Skeletal muscle tissue (tissue), 3 donors: ENCODE measurements at regions not wholly inside any gene's neighbourhood (a gene's known extent, or its start where the extent isn't known, plus 50 kb on each side); places are given as distances from the start of the nearest gene placed in this dataset.

Experiments
- H3K27ac ChIP-seq: one replicate; pipeline ENCODE4 v1.7.0; 2013; ENCODE audit warnings: mild to moderate bottlenecking, low read depth, low read length, inconsistent platforms
- H3K27me3 ChIP-seq, 3 donors: one replicate each; pipeline ENCODE4 v1.7.0; 2013; ENCODE audit warnings: low read length in 3 of 3; ENCODE audit not compliant: control insufficient read depth in 3 of 3, insufficient read depth in 3 of 3
- H3K36me3 ChIP-seq, 3 donors: one replicate each; pipeline ENCODE4 v1.7.0; 2013; ENCODE audit warnings: low read length in 3 of 3; ENCODE audit not compliant: control insufficient read depth in 3 of 3, insufficient read depth in 3 of 3
- H3K4me1 ChIP-seq, 3 donors: one replicate each; pipeline ENCODE4 v1.7.0; 2013; ENCODE audit warnings: low read length in 3 of 3, mild to moderate bottlenecking in 3 of 3; ENCODE audit not compliant: control insufficient read depth in 3 of 3, insufficient read depth in 3 of 3
- H3K4me3 ChIP-seq, 3 donors: one replicate each; pipeline ENCODE4 v1.7.0; 2013; ENCODE audit warnings: low read length in 3 of 3
- H3K9ac ChIP-seq, 3 donors: one replicate each; pipeline ENCODE4 v1.7.0; 2013; ENCODE audit warnings: low read length in 3 of 3, mild to moderate bottlenecking in 3 of 3, moderate library complexity in 2 of 3, low read depth in 1 of 3
- H3K9me3 ChIP-seq, 3 donors: one replicate each; pipeline ENCODE4 v1.7.0; 2013; ENCODE audit warnings: low read length in 3 of 3; ENCODE audit not compliant: control insufficient read depth in 3 of 3
- donor health status: Osteomylitis.

DNA sequence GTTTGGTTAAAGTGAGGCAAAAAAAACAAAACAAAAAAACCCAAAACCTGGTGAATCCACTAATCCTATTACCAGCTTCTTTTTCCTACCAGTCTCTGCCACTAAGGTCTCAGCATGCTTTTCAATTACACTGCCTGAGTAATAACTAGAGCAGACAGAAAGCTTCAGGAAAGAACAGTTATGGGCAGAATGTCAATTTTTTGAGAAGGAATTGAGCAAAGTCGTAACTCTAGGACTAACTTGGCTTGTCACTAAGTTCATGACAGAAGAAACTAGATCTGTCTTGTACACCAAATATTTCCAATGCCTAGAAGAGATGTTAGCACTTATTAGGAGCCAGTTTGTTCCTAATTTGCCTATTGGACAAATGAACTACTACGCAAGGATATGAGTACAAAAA is 148.8 kb upstream of the CNOT2 start:
- Histone ChIP-seq H3K27me3 (no peaks in the 10 kb centered on the region), H3K4me3 (no peak overlapping the region), H3K4me1 (no peaks in the 10 kb centered on the region), H3K27ac (no peak overlapping the region), H3K36me3 (no peaks in the 10 kb centered on the region), H3K9me3 (no peaks in the 10 kb centered on the region), H3K9ac (no peak overlapping the region)

DNA sequence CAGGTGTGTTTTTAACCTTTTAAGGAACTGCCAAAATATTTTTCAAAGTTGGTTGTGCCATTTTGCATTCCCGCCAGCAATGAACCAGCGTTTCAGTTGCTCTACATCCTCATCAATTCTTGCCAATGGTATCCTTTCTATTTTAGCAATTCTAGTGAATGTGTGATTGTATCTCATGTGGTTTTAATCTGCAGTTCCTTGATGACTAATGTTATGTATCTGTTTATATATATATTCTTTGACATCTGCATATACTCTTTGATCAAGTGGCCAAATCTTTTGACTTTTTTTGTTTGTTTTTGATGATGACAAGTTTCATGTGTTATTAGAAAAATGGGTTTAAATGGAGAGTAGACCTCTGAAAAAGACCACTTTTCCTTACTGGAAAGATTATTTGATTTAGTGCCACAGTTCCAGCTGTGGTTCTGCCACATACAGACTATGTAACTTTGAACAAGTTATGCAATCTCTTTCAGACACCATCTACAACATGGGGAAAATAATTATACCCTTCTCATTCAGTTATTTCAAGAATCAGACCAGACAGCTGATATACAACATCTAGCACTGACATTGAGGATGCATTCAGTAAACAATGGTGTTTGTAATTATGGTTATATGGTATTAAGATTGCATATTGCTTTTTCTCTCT is 146.3 kb upstream of the CNOT2 start:
- Histone ChIP-seq H3K27me3 (no peaks in the 10 kb centered on the region), H3K9me3 (no peaks in the 10 kb centered on the region), H3K4me3 (no peak overlapping the region), H3K4me1 (no peaks in the 10 kb centered on the region), H3K9ac (no peak overlapping the region), H3K36me3 (no peaks in the 10 kb centered on the region), H3K27ac (no peak overlapping the region)

DNA sequence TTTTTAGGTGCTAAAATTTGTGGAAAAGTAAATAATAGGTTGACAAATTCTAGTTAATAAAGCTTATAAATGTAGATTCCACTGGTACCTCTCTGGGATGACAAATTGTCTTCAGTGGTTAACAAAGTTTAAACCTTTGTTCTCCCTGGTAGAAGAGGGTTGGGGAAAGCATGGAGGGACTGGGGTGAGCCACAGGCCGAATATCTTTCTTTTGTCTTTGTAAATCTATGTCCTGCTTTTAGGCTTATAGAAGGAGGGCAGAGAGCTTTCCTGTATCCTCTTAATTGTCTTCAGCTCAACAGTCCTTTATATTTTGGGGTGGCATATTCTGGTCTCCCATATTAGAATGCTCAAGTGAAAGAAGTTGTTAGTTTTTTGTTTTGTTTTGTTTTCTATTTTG is 142.2 kb upstream of the CNOT2 start:
- Histone ChIP-seq H3K4me3 (no peak overlapping the region), H3K9ac (no peak overlapping the region), H3K4me1 (no peaks in the 10 kb centered on the region), H3K27ac (no peak overlapping the region), H3K36me3 (no peaks in the 10 kb centered on the region), H3K9me3 (no peaks in the 10 kb centered on the region), H3K27me3 (no peaks in the 10 kb centered on the region)

DNA sequence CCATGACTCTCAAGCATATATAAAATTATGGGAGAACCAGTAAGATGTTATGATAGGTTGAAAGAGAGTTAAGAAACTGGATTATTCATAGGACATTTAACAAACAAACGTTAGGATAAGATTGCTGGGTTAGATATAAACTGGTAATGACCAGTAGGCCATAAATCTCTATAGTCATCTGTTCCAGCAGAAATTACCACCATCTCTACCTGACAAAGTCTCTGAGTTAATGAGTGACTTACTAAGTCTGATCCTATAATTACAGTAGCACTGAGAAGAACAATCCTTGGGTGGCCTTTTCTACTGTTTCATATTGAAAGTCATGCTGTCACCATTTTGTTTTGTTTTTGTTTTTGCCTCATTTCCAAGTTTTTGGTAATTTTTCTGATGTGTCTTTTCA is 136.9 kb upstream of the CNOT2 start:
- Histone ChIP-seq H3K9me3 (peaks cover 0 to 10% (median 2%) of the 10 kb centered on the region in 3 donors), H3K4me3 (no peak overlapping the region), H3K27me3 (no peaks in the 10 kb centered on the region), H3K27ac (no peak overlapping the region), H3K9ac (no peak overlapping the region), H3K36me3 (no peaks in the 10 kb centered on the region), H3K4me1 (no peaks in the 10 kb centered on the region)

DNA sequence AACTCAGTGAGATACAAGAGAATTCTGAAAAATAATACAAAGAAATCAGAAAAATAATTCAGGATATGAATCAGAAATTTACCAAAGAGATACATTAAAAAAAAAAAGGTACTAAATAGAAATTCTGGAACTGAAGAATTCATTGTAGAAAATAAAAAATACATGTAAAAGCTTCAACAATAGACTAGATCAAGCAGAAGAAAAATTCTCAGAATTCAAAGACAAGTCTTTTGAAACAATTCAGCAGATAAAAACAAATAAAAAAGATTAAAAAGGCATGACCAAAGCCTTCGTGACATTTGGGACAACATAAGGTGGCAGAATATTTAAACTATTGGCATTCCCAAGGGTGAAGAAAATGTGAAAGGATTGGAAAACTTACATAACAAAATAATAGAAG is 133.1 kb upstream of the CNOT2 start:
- Histone ChIP-seq H3K9me3 (peaks cover 2 to 10% (median 2%) of the 10 kb centered on the region in 3 donors), H3K27ac (no peak overlapping the region), H3K9ac (no peak overlapping the region), H3K4me3 (peak overlapping the region in 1 of 3 donors; percentile 0), H3K4me1 (no peaks in the 10 kb centered on the region), H3K36me3 (no peaks in the 10 kb centered on the region), H3K27me3 (no peaks in the 10 kb centered on the region)

DNA sequence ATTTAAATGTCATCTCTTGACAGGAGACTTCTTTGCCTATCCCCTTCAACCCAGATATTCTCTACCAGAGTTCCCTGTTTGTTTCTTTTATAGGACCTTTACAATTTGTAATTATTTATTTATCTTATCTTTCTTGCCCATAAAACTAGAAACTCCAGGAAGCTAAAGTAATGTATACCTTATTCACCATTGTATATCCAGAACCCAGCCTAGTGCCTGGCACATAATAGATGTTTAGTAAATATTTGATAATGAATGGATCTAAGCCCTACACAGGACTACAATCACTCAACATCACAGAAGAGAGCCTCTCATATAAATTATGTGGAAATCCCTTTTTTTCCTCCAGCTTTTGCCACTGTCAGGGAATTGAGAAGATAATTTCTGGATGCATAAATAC is 125.6 kb upstream of the CNOT2 start:
- no peaks in the 10 kb centered on the region for H3K27me3 ChIP-seq
- no peaks in the 10 kb centered on the region for H3K9me3 ChIP-seq
- no peaks in the 10 kb centered on the region for H3K36me3 ChIP-seq
- no peak overlapping the region for H3K27ac ChIP-seq
- H3K4me1 ChIP-seq, result no peaks in the 10 kb centered on the region
- H3K9ac ChIP-seq, result no peak overlapping the region
- no peak overlapping the region for H3K4me3 ChIP-seq

DNA sequence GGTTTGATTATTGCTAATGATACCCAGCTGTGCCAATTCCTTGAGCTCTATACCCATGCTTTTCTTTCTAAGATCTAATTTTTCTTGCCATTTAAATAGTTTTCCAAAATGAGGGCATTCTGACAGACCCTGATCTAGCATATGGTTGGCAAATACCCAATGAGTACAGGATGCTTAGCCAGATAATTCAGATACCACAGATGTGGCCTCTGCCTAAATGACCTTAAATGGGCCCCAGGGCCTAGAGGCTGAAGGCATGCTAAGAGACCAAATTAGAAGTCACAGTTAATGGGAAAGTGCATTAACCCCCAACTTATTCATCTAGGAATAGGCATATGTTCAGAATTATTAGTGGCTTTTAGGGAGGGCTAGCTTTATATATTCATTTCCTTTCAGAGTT is 122.3 kb upstream of the CNOT2 start:
- Histone ChIP-seq H3K36me3 (no peaks in the 10 kb centered on the region), H3K4me3 (no peak overlapping the region), H3K9ac (no peak overlapping the region), H3K27me3 (no peaks in the 10 kb centered on the region), H3K9me3 (no peaks in the 10 kb centered on the region), H3K27ac (no peak overlapping the region), H3K4me1 (no peaks in the 10 kb centered on the region)

DNA sequence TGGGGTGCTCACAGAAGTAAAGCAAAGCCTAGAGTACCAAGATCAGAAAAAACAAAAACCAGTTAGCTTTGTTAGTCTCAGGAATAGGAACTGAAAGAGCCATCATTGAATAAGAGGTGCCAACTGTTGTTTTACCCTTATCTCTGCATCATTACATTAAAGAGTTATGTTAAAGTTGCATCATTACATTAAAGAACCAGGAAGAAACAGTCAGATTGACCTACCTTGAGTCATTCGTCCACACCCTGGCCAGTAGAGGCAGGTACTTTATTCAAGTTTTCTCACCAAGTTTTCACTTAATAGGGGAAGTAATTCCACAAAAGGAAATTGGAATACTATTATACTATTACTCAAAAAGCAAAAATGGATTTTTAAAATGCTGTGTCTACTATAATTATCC is 121.7 kb upstream of the CNOT2 start:
- Histone ChIP-seq H3K4me1 (no peaks in the 10 kb centered on the region), H3K9me3 (no peaks in the 10 kb centered on the region), H3K27me3 (no peaks in the 10 kb centered on the region), H3K27ac (no peak overlapping the region), H3K9ac (no peak overlapping the region), H3K4me3 (no peak overlapping the region), H3K36me3 (no peaks in the 10 kb centered on the region)

DNA sequence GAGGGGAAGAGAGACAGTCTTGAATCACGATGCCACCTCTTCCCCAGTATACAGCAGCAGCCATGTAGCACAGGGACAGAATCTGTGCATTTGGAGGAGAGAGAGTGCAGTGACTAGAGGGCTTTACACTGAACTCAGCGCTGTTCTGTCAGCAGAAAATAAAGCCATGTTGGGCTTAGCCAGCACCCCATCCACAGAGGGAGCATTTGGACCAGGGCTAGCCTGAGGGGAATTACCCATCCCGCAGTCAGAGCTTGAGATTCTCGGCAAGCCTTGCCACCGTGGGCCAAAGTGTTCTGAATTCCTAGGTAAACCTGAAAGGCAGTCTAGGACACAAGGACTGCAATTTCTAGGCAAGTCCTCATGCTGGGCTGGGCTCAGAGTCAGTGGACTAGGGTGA is 120.4 kb upstream of the CNOT2 start:
- Histone ChIP-seq H3K4me3 (no peak overlapping the region), H3K9me3 (no peaks in the 10 kb centered on the region), H3K27ac (no peak overlapping the region), H3K27me3 (no peaks in the 10 kb centered on the region), H3K4me1 (no peaks in the 10 kb centered on the region), H3K36me3 (no peaks in the 10 kb centered on the region), H3K9ac (no peak overlapping the region)

DNA sequence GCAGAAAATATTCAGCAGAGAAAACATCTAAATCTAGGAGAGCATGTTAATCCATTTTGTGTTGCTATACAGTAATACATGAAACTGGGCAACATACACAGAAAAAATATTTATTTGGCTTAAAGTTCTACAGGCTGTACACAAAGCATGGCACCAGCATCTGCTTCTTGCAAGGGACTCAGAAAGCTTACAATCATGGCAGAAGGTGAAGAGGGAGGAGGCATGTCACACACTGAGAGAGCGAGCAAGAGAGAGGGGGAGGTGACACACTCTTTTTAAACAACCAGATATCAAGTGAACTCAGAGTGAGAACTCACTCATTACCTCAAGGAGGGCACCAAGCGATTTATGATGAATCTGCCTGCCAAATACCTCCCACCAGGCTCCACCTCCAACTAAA is 94.2 kb upstream of the CNOT2 start:
- Histone ChIP-seq H3K27ac (no peak overlapping the region), H3K9me3 (no peaks in the 10 kb centered on the region), H3K36me3 (no peaks in the 10 kb centered on the region), H3K4me3 (no peak overlapping the region), H3K9ac (no peak overlapping the region), H3K4me1 (no peaks in the 10 kb centered on the region), H3K27me3 (no peaks in the 10 kb centered on the region)

DNA sequence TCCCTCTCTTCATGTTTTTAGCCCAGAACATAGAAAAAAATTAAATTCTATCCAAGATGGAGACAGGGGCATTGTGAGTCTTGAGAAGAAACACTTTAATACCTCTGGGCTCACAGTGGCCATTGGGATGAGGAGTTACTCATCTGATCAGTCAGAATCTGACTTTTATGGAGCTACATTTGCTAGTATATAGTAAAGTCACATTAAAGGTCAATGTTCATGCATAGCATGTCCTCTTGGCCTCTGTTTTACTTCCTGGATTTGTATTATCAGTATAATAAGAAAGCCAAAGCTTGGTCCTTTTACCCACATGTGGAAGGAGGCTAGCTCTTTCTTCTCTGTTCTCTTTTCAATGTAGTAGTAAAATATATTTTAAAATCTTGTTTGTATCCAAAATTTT is 93.6 kb upstream of the CNOT2 start:
- Histone ChIP-seq H3K27ac (no peak overlapping the region), H3K27me3 (no peaks in the 10 kb centered on the region), H3K4me1 (no peaks in the 10 kb centered on the region), H3K9me3 (no peaks in the 10 kb centered on the region), H3K9ac (no peak overlapping the region), H3K36me3 (no peaks in the 10 kb centered on the region), H3K4me3 (no peak overlapping the region)
